ENCODE measurements at regions not wholly inside any gene's neighbourhood (a gene's known extent, or its start where the extent isn't known, plus 50 kb on each side); places are given as distances from the start of the nearest gene placed in this dataset.

GRCh38 chr12:77591959-77592743 is 238.5 kb upstream of the NAV3 start:
- TF ChIP-seq CTCF (IDR thresholded peaks at IDR 0.05; ENCODE audit: low read depth, low read length) (no peak), EZH2phosphoT487 (IDR thresholded peaks at IDR 0.05; ENCODE audit: low read depth) (no peak)
